ENCODE measurements at regions not wholly inside any gene's neighbourhood (a gene's known extent, or its start where the extent isn't known, plus 50 kb on each side); places are given as distances from the start of the nearest gene placed in this dataset.

- no peak overlapping the region for H3K4me3 Mint-ChIP-seq (ENCODE audit: unreplicated experiment)
- peak overlapping the region; percentile 25 for H3K27ac Mint-ChIP-seq (ENCODE audit: unreplicated experiment)
These were observed 91.4 kb upstream of the TMPO start for GRCh38 chr12:98423963-98424362.

DNA sequence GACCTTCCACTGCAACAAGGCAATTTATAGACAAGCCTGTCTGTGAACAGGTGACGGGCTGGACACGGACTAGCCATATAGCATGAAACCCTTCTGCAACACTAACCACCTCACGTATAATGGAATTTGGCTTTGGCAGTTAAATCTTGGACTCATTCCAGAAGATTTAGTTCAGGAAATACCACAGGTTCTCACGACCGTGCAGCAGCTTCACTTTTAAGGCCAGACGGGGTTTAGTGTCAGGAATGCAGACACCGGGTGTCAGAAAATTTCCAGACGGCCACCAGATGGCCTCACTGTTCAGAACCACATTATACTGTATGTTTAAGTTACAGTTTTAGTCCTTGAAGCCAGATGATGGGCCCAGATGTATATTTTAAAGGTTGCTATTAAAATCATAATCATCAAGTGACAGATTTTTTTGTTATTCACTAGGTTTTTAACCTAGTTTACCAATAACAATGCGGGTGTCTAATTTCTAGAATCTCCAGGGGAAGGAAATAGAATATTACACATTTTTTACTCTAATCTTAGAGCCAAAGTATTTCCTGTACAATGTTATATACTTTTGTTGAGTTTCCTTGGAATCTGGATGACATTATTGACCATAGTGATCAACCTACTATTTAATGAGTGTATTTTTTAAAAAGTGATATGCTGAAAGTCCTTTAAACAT, 90.5 kb upstream of the TMPO start:
- DNase-seq (ENCODE audit: low spot score): no peak
- H3K36me3 Mint-ChIP-seq (ENCODE audit: low read depth): no peaks in the 10 kb centered on the region
- H3K9me3 Mint-ChIP-seq (ENCODE audit: low read depth): no peaks in the 10 kb centered on the region
- TF ChIP-seq CTCF (IDR thresholded peaks at IDR 0.05): peak; percentile 96
- H3K27me3 Mint-ChIP-seq (ENCODE audit: low read depth): no peaks in the 10 kb centered on the region
- H3K4me1 Mint-ChIP-seq (ENCODE audit: low read depth): peaks cover 30% of the 10 kb centered on the region
- H3K4me3 Mint-ChIP-seq (ENCODE audit: unreplicated experiment): no peak overlapping the region
- peak overlapping the region; percentile 39 for H3K27ac Mint-ChIP-seq (ENCODE audit: unreplicated experiment)

More at GRCh38 chr12:98423963-98424362, 91.4 kb upstream of the TMPO start:
- peaks cover 39% of the 10 kb centered on the region for H3K4me1 Mint-ChIP-seq (ENCODE audit: low read depth)
- no peaks in the 10 kb centered on the region for H3K9me3 Mint-ChIP-seq (ENCODE audit: low read depth)
- no peaks in the 10 kb centered on the region for H3K36me3 Mint-ChIP-seq (ENCODE audit: low read depth)
- TF ChIP-seq CTCF (IDR thresholded peaks at IDR 0.05): no peak
- no peak for DNase-seq (ENCODE audit: low spot score)
- H3K27me3 Mint-ChIP-seq (ENCODE audit: low read depth): no peaks in the 10 kb centered on the region

DNA sequence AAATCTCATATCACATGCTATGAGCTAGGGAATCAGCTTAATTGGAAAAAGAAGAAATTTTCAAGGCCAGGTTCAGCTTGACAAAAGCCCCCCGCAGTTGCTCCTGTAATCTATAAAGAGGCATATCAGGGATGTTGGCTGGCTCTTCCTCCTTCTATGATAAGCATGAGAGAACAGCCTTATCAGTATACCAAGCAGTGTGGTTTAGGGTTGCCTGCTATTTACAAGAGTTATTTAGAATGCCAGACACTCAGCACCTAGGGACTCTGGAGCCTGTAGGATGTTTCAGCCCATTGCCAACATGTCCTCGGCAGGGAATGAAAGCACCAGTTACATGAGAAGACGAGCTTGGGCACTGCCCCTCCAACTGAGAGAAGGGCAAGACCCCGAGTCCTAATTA, 89.5 kb upstream of the TMPO start:
- Mint-ChIP-seq H3K36me3 (ENCODE audit: low read depth) (no peaks in the 10 kb centered on the region), H3K4me3 (ENCODE audit: unreplicated experiment) (no peak overlapping the region), H3K27ac (ENCODE audit: unreplicated experiment) (peak overlapping the region; percentile 36), H3K4me1 (ENCODE audit: low read depth) (peaks cover 21% of the 10 kb centered on the region), H3K27me3 (ENCODE audit: low read depth) (no peaks in the 10 kb centered on the region), H3K9me3 (ENCODE audit: low read depth) (no peaks in the 10 kb centered on the region)
- no peak for DNase-seq (ENCODE audit: low spot score)
- no peak for TF ChIP-seq CTCF (IDR thresholded peaks at IDR 0.05)

- Mint-ChIP-seq H3K9me3 (ENCODE audit: low read depth) (peaks cover 16% of the 10 kb centered on the region), H3K4me3 (ENCODE audit: unreplicated experiment) (no peak overlapping the region), H3K27me3 (ENCODE audit: low read depth) (no peaks in the 10 kb centered on the region), H3K27ac (ENCODE audit: unreplicated experiment) (no peak overlapping the region), H3K4me1 (ENCODE audit: low read depth) (peaks cover 11% of the 10 kb centered on the region), H3K36me3 (ENCODE audit: low read depth) (peaks cover 4% of the 10 kb centered on the region)
- no peak for DNase-seq (ENCODE audit: low spot score)
- TF ChIP-seq CTCF (IDR thresholded peaks at IDR 0.05): no peak
These were observed 84.3 kb upstream of the TMPO start for GRCh38 chr12:98431089-98431488.

DNA sequence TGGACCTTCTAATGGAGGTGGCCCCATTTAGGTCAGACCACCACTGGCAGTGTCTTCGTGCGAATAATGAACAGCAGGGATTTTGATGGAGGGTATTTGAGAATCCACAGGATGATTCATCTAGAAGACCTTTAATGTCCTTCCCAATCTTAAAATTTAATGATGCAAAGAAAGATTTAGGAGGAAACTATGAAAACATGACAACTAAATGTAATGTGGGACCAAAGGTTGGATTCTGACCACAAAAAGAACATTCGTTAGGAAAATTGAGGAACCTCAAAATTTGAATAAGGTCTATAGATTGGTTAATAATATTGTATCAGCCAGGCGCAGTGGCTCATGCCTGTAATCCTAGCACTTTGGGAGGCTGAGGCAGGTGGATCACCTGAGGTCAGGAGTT, 78.2 kb upstream of the TMPO start:
- H3K36me3 Mint-ChIP-seq (ENCODE audit: low read depth): peaks cover 4% of the 10 kb centered on the region
- TF ChIP-seq CTCF (IDR thresholded peaks at IDR 0.05): no peak
- no peaks in the 10 kb centered on the region for H3K27me3 Mint-ChIP-seq (ENCODE audit: low read depth)
- H3K4me3 Mint-ChIP-seq (ENCODE audit: unreplicated experiment): no peak overlapping the region
- H3K4me1 Mint-ChIP-seq (ENCODE audit: low read depth): peaks cover 17% of the 10 kb centered on the region
- H3K9me3 Mint-ChIP-seq (ENCODE audit: low read depth): peaks cover 10% of the 10 kb centered on the region
- no peak for DNase-seq (ENCODE audit: low spot score)
- H3K27ac Mint-ChIP-seq (ENCODE audit: unreplicated experiment): no peak overlapping the region
